K562 (cell line): ENCODE measurements at regions not wholly inside any gene's neighbourhood (a gene's known extent, or its start where the extent isn't known, plus 50 kb on each side); places are given as distances from the start of the nearest gene placed in this dataset.

ENCODE experiments used
- E2F8 ChIP-seq: fragments of 450-650 bp; IDR thresholded peaks from 2 replicates; pipeline ENCODE4 v1.7.1; 2018; ENCODE audit warnings: mild to moderate bottlenecking, low read depth; ENCODE audit not compliant: partially characterized antibody
- ZBTB40 ChIP-seq, 2 experiments: fragments of 450-650 bp in 1 of 2; sonication (generic) in 1 of 2; formaldehyde crosslinking in 1 of 2; IDR thresholded peaks; 2 replicates each; pipeline versions ENCODE4 v1.7.1 to v1.9.0; 2016 to 2022; ENCODE audit warnings: inconsistent platforms in 1 of 2, mild to moderate bottlenecking in 1 of 2, missing genetic modification reagents in 1 of 2
- ZNF324 ChIP-seq: fragments of 250-450 bp; sonication (Bioruptor Pico); IDR thresholded peaks from 2 replicates; pipeline ENCODE4 v1.4.0; 2020; ENCODE audit warnings: mild to moderate bottlenecking

DNA sequence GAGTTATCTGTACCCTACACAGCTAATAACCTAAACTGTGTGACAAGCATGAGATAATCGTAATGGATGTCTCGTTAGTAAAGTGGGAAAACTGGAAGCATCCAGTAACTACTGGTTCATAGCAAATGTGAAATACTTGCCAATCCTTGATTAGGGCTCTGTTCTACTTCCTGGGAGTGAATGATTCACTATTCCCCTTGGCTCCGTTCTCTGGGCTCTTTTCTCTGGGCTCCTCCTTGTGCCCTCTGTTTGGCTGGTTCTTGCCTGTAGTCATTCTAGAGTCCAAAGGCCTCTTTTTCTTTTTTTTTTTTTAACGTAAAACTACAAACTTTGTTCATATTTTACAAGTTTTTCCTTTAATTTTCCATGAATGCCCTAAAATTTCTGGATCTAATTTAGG lies 465.8 kb upstream of the PLXNA2 start (continued):
- no peak for TF ChIP-seq ZBTB40 (IDR thresholded peaks at IDR 0.05)
- no peak for TF ChIP-seq ZBTB40 (CRISPR knock-in tag; IDR thresholded peaks at IDR 0.05)
- no peak for TF ChIP-seq E2F8
- no peak for TF ChIP-seq ZNF324 (CRISPR knock-in tag)
